ENCODE measurements at regions not wholly inside any gene's neighbourhood (a gene's known extent, or its start where the extent isn't known, plus 50 kb on each side); places are given as distances from the start of the nearest gene placed in this dataset.

- DNase-seq = peak in 10 of 51 donors; percentile 1 to 62 (median 20)
Observed at GRCh38 chr4:42750091-42750490, 93.2 kb upstream of the ATP8A1 start.

GRCh38 chr4:42747971-42748370 is 91.1 kb upstream of the ATP8A1 start:
- DNase-seq = no peak

GRCh38 chr4:42736527-42737195 is 79.8 kb upstream of the ATP8A1 start:
- peak in 7 of 51 donors; percentile 1 to 7 (median 3) for DNase-seq

- no peak for DNase-seq
Observed at GRCh38 chr4:42733380-42733779, 76.5 kb upstream of the ATP8A1 start.

DNA sequence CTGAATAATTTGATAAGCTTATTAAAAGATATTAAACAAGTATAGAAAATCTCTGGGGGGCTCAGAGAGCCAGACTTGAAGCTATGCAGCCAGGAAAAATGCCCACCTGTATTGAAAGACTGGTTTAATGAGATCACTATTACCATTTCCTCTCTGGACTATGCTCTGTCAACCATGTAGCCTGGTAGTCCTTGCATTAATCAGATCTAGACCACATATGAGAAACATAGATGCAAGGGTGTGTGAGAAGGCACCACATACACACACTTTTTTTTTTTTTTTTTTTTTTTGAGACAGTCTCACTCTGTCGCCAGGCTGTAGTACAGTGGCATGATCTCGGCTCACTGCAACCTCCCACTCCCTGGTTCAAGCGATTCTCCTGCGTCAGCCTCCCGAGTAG is 75.9 kb upstream of the ATP8A1 start:
- DNase-seq = no peak

DNA sequence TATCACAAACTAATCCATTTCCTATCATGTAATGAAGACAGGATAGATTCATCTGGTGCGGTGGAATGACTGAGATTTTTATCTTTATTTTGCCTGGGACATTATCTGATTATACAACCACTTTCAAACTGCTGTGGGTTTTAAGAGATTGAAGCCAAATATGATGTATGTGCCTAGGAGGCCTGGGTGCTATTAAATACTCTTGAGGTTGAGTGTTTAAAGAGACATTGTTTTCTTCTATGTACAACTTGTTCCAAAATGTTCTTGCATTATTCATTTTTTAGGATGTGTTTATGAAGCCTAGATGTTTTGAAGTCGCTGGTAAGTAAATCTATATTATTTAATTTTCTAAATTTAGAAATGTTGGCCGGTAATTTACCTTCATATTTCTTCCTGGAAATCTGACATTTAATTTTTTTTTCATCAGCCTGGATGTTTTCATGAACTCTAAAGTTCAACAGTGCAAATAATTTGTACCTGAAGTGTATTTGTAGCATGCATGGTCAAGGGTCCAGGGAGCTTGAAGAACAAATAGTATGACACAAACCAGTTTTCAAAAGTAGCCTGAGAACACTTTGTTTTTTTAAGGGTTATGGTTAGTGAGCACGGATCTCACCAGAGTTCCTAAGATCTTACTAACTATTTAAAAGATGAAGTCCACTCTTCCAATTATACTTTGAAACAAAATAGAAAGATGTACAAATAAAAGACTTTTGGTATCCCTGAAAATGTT is 72.8 kb upstream of the ATP8A1 start:
- no peak for DNase-seq

DNA sequence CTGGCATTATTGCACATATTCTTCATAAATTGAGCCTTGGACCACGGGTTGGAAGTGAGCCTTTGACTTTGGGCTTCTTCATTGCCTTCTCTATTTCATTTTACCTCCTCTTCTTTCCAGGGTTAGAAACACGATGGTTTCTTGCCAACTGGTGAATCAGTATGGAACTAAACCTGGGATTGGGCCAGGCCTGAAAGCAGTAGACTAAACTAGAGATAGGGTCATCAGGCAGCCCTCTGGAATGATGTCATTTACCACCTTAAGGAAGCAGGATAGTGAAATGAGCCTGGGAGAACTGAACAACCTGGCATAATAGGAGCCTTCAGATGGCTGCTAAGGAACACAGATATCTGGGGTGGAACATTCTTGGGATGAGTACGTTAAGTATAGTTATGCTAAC is 67.5 kb upstream of the ATP8A1 start:
- DNase-seq = no peak

- no peak for DNase-seq
Observed at GRCh38 chr4:42720533-42720932, 63.6 kb upstream of the ATP8A1 start.

- no peak for DNase-seq
Observed at GRCh38 chr4:42719257-42719656, 62.4 kb upstream of the ATP8A1 start.

GRCh38 chr4:42718336-42718735 is 61.4 kb upstream of the ATP8A1 start:
- no peak for DNase-seq

DNA sequence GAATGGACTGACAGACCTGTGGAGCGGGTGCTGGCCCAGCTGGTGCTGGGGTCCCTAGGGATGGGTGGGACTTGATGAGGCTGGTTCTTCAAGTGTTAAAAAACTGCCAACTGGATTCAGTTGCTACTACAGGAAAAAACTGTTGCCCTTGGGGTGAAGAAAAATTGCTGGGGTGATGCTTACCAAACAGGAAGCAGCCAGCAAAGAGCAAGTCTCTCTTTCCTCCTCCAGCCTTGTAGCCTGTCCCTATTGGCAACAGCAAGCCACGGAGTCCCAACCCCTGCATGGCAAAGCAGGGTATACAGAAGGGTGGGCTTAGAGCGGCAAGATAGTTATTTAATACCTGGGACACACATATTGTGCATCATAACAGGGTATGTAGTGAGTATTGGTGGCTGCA is 60.1 kb upstream of the ATP8A1 start:
- no peak for DNase-seq

- DNase-seq = no peak
Observed at GRCh38 chr4:42715807-42716482, 59.0 kb upstream of the ATP8A1 start.

DNA sequence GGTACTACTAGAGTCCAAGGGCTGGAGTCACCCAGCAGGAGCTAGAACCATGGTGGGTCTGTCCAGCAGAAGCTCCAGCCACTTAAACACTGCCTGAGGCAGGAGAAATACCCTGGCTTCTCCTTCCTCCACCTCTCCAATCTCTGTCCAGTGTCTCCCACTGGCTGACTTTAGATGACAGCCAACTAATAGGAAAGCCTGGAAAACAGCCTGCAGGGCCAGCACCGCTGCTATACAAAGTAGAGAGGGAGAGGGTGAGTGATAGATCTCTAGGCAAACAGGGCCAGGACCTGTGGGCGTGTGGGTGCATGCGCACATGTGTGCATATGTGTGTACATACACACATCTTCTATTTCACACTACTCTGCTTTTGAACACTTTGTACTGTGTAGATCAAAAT is 56.5 kb upstream of the ATP8A1 start:
- no peak for DNase-seq

DNA sequence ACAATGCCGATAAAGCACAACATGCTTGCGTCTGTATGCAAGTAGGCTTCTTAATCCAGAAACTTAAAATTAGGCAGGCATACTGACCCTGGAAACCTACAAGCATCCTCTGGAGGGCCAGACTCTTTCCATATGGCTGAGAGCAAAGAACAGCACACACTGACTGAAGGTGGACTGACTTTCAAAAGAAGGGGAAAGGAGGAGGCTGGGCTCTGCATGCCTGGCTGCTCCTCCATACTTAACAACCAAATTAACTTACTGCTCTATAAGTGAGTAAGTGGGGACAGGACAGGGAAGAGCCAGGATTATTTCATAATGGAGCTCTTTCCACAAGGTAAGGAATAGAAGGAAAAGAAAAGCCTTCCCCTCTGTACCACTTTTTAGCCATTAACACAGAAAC is 55.9 kb upstream of the ATP8A1 start:
- DNase-seq = no peak

DNA sequence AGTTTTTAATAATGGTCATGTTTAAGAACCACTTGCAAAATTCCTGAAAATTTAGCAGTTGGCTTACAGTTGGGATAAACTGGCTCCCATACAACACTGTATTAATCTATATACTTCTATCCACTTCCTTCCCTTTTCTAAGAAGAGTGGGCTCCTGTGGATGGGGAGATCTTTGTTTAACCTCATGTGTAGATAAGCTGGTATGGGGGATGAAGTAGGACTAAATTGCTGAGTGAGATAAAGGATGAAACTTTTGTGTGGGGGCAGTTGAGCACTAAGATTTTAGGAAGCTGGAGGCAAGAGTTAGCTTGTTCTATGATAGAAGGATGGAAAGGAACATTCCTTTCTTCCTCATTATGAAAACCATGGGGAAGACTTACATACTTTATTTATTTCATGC is 54.6 kb upstream of the ATP8A1 start:
- no peak for DNase-seq

GRCh38 chr4:42710761-42711160 is 53.9 kb upstream of the ATP8A1 start:
- DNase-seq = peak in 1 of 51 donors; percentile 43

- peak in 15 of 51 donors; percentile 0 to 52 (median 17) for DNase-seq
Observed at GRCh38 chr4:42710329-42710728, 53.4 kb upstream of the ATP8A1 start.

DNA sequence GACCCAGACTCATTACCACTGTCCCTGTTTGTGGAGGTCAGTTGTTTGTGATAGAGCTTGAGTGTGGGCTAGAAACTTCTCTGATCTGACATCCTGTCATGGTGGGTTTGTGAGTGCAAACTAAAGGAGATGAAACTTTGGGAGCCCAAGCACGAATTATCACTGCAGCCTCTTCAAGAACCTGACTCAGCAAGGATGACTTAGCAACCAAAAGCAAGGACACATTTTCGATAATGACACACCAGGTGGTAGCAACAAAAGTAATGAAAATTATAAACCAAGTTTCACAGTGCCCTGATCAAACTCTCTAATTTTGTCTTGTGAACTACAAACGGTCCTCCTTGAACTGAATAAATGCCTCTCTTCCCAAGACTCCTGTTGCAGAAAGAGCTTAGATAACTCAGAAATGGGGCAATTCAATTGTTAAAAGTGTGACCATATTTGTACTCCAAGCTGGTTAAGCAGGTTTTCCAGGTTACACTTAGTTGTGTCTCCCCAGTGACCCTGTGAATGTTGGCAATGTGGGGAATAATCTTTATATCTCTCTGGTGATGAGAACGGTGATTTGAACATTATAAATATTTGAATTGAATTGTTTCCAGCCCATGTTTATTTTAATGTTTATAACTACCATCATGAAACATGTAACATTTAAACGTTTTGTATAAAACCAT is 52.6 kb upstream of the ATP8A1 start:
- no peak for DNase-seq

- DNase-seq = no peak
Observed at GRCh38 chr4:42708625-42709024, 51.7 kb upstream of the ATP8A1 start.

Measured in hypothalamus (tissue), 51 donors.